ENCODE measurements at regions not wholly inside any gene's neighbourhood (a gene's known extent, or its start where the extent isn't known, plus 50 kb on each side); places are given as distances from the start of the nearest gene placed in this dataset.
"Not testable (repeated sequence)": the region's sequence is repeated elsewhere in the genome, so short reads cannot be mapped to it uniquely, and the experiment has no call there.

GRCh38 chr6:165173484-165173883 is 135.9 kb downstream of the C6orf118 start:
- DNase-seq (ENCODE audit: low read depth in 4 of 4, low spot score in 3 of 4) = no peak

GRCh38 chr6:165167861-165168260 is 141.5 kb downstream of the C6orf118 start:
- no peak for DNase-seq (ENCODE audit: low read depth in 4 of 4, low spot score in 3 of 4)

DNA sequence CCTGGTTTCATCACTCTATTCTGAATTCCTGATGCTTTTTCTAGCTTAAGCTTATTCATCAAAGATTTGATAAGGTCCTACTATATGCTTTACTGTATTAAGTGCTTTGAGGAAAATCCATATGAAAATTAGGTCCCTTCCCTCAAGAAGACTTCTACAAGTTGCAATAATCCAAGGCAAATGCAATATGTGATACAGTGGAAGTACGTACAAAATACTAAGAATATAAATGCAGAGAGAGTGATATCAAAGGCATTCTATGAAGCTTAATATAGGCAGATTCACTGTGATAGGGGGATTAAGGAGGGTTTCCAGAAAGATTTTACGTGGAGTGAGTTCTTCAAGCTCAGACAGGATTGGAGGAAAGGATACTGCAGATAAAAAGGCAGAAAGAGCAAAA is 142.1 kb downstream of the C6orf118 start:
- no peak for DNase-seq (ENCODE audit: low read depth in 4 of 4, low spot score in 3 of 4)

- DNase-seq (ENCODE audit: low read depth in 4 of 4, low spot score in 3 of 4) = no peak
These were observed 145.9 kb downstream of the C6orf118 start for GRCh38 chr6:165163519-165163918.

DNA sequence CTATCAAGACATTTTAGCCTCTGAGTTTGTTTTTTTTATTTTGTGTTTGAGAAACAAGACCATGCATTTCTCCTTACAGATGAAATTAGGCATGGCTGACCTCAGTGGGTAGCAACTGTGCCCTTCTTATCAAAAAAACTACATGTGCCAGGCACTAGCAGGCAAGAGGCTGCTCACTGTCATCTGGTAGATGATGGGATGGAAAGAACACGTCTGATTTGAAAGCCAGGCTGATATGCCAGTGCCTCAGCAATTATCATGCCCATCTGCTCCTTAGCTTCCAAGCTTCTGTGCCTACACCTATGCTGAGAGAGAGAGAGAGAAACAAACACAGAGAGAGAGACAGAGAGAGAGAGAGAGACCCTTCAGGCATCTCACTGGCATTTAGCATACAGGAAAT is 149.9 kb downstream of the C6orf118 start:
- no peak for DNase-seq (ENCODE audit: low read depth in 4 of 4, low spot score in 3 of 4)

DNA sequence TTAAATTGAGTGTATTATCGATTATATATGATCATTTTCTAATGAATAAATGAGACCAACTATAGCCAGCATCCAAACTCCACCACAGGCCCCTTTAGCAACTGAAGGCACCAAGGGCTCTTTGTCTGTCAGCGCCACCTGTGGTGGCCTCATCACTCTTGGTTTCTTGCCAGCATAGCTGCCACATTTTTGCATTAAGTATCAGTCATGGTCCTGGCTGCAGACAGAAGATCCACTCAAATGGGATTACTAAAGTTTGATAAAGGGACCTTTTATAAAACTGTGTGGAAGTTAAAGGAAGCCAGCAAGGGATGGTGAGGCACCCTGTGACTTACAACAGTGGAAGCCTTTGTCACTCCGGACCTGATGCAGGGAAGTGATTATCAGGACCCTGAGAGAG is 162.9 kb downstream of the C6orf118 start:
- no peak for DNase-seq (ENCODE audit: low read depth in 4 of 4, low spot score in 3 of 4)

- no peak for DNase-seq (ENCODE audit: low read depth in 4 of 4, low spot score in 3 of 4)
These were observed 173.5 kb downstream of the C6orf118 start for GRCh38 chr6:165135889-165136288.

GRCh38 chr6:165129086-165129485 is 180.3 kb downstream of the C6orf118 start:
- no peak for DNase-seq (ENCODE audit: low read depth in 4 of 4, low spot score in 3 of 4)

DNA sequence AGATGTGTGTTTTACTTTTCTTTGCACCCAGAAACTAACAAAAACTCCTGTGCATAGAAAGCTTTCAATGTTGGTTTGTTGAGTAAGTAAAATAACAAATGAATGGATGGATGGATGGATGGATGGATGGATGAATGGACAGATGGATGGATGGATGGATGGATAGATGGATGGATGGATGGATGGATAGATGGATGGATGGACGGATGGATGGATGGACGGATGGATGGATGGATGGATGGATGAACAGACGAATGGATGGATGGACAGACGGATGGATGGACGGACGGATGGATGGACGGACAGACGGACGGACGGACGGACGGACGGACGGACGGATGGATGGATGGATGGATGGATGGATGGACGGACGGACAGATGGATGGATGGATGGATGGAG is 181.7 kb downstream of the C6orf118 start:
- DNase-seq (ENCODE audit: low read depth in 4 of 4, low spot score in 3 of 4) = not testable (repeated sequence)

DNA sequence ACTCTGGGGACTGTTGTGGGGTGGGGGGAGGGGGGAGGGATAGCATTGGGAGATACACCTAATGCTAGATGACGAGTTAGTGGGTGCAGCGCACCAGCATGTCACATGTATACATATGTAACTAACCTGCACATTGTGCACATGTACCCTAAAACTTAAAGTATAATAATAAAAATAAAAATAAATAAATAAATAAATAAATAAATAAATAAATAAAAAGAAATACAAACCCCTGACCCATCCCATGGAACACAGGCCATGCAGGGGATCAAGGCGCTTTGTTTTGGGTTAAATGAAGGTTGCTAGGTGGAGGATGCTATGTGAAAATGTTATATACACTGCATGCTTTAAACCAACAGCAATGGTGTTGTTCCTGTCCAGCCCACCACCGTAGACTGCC is 184.7 kb downstream of the C6orf118 start:
- DNase-seq (ENCODE audit: low read depth in 4 of 4, low spot score in 3 of 4) = not testable (repeated sequence)

GRCh38 chr6:165119231-165120020 is 190.0 kb downstream of the C6orf118 start:
- no peak for DNase-seq (ENCODE audit: low read depth in 4 of 4, low spot score in 3 of 4)

- DNase-seq (ENCODE audit: low read depth in 4 of 4, low spot score in 3 of 4) = no peak
These were observed 190.7 kb downstream of the C6orf118 start for GRCh38 chr6:165118736-165119135.

GRCh38 chr6:165117806-165118205 is 191.6 kb downstream of the C6orf118 start:
- no peak for DNase-seq (ENCODE audit: low read depth in 4 of 4, low spot score in 3 of 4)

DNA sequence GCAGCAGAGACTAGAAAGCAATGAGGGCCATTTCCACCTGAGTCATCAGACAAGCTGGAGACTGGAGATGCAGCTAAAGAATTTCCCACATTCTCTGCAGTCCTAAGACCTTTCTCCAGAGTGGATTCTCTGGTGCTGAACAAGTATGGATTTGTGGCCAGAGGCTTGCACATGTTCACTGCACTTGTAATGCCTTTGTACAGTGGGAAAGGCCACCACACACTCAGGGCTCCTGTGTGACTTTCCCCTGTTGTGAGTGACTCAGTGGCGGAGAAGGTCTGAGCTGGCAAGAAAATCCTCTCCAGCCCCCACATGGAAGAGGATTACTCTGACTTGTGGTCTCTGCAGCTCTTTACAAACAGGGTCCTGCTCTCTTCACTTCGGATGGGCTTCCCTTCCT is 192.3 kb downstream of the C6orf118 start:
- no peak for DNase-seq (ENCODE audit: low read depth in 4 of 4, low spot score in 3 of 4)

DNA sequence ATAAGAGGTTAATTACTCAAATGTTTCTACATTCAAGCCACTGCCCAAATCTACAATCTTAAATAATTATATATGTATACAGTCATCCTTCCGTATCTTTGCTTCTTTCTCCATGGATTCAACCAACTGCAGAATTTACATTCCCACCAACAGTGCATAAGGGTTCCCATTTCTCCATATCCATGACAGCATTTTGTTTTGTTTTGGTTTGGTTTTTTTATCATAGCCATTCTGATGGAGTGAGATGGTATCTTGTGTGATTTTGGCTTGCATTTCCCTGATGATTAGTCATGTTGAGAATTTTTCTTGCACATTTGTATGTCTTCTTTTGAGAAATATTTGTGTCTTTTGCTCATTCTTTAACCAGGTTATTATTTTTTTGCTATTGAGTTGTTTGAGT is 198.5 kb downstream of the C6orf118 start:
- DNase-seq (ENCODE audit: low read depth in 4 of 4, low spot score in 3 of 4) = no peak

GRCh38 chr6:165109011-165109410 is 200.4 kb downstream of the C6orf118 start:
- no peak for DNase-seq (ENCODE audit: low read depth in 4 of 4, low spot score in 3 of 4)

- DNase-seq (ENCODE audit: low read depth in 4 of 4, low spot score in 3 of 4) = no peak
These were observed 203.1 kb downstream of the C6orf118 start for GRCh38 chr6:165106261-165106660.

DNA sequence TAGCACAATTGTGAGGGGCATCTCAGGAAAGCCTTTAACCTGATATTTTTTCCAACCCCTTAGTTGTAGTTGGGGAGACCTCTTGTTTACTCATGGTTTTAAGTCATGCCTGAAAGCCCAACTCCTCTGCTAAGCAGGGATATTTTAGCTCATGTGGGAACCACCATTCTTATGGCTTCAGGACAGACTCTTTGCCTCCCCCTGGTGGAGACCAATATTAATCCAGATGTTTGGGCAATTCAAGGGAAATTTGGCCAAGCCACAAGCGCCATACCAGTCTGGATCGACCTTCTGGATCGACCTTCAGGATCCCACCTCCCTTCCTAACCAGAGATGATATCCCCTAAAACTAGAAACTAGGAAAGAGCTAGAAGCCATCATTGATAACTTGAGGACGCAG is 211.2 kb downstream of the C6orf118 start:
- no peak for DNase-seq (ENCODE audit: low read depth in 4 of 4, low spot score in 3 of 4)

DNA sequence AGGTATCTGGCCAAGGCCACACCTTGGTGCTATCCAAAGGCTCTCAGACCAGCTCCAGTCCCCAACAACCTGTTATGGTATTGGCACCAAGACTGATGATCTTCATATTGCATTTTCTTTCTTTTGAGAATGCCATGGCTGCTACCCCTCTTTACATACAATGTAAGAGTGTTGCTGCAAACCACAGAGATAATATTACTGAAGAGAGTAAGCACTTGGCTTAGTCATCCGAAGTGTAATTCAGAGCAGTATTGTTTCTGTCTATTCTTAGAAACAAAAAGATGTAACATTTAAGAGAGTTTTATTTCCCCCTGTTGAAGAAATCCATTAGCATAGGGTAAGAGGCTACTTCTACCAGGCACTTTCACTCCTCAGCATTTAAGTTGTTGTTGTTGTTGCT is 212.5 kb downstream of the C6orf118 start:
- DNase-seq (ENCODE audit: low read depth in 4 of 4, low spot score in 3 of 4) = no peak

DNA sequence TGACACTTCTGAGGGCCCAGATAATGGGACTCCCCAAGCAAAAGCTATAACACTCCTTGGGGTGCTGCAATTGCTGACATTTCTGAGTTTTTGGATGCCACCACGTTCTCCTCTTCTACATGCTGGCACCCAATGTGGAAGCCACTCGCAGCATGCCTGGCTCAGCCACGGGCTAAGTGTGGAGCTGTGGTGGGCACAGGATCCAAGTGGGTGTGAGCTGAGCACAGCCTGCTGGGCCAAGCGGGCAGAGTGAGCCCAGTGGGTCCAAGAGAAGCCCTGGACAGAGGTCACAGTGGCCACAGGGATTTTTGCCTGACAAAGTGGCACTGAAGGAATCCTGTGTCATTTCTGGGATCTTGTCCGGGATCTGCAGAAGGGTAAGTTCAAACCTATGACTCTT is 213.2 kb downstream of the C6orf118 start:
- no peak for DNase-seq (ENCODE audit: low read depth in 4 of 4, low spot score in 3 of 4)

- no peak for DNase-seq (ENCODE audit: low read depth in 4 of 4, low spot score in 3 of 4)
These were observed 216.4 kb downstream of the C6orf118 start for GRCh38 chr6:165092881-165093595.

GRCh38 chr6:165091121-165091785 is 218.2 kb downstream of the C6orf118 start:
- DNase-seq (ENCODE audit: low read depth in 4 of 4, low spot score in 3 of 4) = peak in 1 of 4 donors; percentile 5
